CD4-positive, alpha-beta T cell treated with Interferon gamma for 1 hour (primary cell): ENCODE measurements at regions not wholly inside any gene's neighbourhood (a gene's known extent, or its start where the extent isn't known, plus 50 kb on each side); places are given as distances from the start of the nearest gene placed in this dataset.
"Not testable (repeated sequence)": the region's sequence is repeated elsewhere in the genome, so short reads cannot be mapped to it uniquely, and the experiment has no call there.

Source experiments
- DNase-seq: peaks from one replicate; pipeline ENCODE4 v3.0.0-alpha.2; 2020

- DNase-seq: no peak
Measured at GRCh38 chr1:208349694-208350330, 105.6 kb upstream of the PLXNA2 start.

GRCh38 chr1:208350815-208351214 lies 106.6 kb upstream of the PLXNA2 start:
- DNase-seq: no peak

DNA sequence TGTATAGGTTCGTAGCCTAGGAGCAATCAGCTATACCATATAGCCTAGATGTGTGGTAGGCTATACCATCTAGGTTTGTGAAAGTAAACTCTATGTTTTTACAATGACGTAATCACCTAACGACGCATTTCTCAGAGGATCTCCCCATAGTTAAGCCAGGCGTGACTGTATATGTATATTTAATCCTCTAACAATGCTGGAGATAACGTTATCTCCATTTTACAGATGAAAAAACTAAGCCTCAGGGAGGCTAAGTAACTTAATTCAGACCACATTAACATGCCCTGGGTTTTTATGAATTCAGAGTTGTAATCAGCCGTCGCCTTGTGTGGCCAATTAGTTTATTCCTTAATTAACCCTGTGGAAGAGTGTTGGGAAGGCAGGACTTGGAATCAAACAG lies 107.7 kb upstream of the PLXNA2 start:
- no peak for DNase-seq

DNA sequence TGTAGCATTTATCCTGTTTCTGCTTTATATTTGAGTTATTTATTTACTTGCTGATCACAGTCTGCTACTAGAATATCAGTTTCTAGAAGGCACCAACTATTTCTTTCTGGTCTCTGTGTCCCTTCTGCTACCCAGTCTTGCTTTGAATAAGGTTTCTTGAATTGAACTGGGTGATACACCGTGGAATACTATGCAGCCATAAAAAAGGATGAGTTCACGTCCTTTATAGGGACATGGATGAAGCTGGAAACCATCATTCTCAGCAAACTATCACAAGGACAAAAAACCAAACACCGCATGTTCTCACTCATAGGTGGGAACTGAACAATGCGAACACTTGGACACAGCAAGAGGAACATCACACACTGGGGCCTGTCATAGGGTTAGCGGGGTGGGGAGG lies 109.6 kb upstream of the PLXNA2 start:
- not testable (repeated sequence) for DNase-seq

DNA sequence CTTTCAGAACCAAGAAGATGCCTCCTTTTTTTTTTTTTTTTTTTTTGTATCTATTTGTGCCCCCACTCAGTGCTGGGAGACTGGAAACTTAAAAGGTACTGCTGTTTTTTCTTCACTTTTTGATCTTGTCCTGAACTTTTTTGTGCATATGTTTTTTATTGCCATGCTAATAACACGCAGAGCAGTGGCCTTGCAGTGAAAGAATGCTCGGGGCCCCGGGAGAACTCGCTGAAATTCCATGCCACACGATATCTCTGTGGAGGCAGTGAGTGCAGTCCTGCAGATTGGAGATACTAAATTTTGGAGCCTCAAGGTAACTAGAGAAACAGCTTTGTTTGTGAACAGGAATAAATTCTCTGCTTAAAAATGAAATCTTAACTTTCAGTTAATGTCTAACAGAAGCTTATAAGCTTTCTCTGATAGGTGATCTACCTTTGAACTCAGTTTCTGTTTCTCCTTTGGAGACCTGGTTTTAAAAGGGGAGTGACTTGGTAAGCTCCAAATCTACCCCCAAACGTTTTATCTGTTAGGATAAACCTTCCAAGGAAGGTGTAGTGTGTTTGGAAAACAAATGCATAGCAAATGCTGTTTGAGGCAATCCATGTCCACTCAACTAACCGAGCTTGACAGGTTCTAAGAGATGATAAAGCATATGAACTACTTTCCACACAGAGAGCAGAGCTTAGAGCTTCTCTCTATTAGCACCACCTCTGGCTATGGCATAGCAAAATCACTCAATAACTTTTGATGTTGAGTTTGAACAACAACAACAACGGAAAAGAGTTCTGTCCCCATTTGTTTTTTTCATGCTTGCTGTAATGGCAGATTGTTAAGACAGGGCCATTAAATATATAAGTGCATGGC lies 113.7 kb upstream of the PLXNA2 start:
- no peak for DNase-seq

DNA sequence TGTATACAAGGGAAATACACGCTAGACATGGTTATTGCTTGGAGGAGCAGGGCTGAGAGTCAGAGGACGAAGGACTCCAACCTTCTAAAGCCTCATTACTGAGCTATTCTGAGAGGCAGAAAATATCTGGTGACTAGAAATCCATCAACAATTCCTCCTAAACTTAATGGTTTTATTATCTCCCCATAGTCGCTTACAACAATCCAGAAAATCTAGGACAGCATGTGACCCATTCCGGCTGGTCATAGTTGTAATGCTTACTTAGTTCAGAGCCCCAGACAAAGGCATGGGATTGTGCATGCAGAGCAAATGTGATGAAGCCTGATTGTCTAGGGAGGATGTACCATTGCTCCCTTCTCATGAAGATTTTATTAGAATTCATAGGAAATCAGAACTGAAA lies 114.5 kb upstream of the PLXNA2 start:
- no peak for DNase-seq

DNA sequence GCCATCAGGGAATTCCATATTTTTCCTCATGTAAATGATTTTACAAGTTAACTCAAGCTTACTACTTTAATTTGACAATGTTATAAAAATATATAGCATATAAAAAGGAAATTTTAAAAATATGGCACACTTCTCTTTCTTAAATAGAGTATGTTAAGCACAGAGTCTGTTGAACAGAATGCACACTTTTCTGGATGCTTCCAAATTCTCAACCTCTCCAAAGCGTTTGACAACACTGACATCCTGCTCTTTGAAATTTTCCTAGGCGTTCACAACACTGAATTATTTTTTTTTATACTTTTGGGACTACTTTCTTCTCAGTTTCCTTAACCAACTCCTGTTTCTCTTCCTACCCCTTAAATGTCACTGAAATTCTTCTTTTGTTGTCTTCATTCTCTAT lies 117.8 kb upstream of the PLXNA2 start:
- DNase-seq: no peak

DNA sequence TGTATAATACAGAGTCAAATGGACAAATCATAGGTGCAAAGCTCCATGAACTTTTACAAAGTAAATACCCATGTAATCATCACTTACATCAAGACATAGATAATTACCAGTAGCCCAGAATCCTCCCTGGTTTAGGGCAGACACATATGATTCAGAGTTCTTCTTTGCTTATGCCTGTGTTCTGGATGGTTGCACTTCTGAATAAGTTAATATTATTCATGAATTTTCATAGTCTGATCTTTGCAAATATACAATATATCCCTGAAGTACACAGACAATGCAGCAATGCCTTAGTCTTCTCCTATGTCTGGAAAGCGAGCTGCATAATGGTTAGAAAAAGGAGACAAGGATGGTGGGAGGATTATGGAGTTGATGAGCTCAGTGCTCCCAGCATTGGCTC lies 122.4 kb upstream of the PLXNA2 start:
- DNase-seq: no peak

- no peak for DNase-seq
Measured at GRCh38 chr1:208369045-208369444, 124.9 kb upstream of the PLXNA2 start.

GRCh38 chr1:208369658-208370057 lies 125.5 kb upstream of the PLXNA2 start:
- no peak for DNase-seq

GRCh38 chr1:208374391-208374941 lies 130.3 kb upstream of the PLXNA2 start:
- no peak for DNase-seq

GRCh38 chr1:208381481-208381880 lies 137.3 kb upstream of the PLXNA2 start:
- no peak for DNase-seq

GRCh38 chr1:208387908-208388811 lies 144.0 kb upstream of the PLXNA2 start:
- DNase-seq: no peak

DNA sequence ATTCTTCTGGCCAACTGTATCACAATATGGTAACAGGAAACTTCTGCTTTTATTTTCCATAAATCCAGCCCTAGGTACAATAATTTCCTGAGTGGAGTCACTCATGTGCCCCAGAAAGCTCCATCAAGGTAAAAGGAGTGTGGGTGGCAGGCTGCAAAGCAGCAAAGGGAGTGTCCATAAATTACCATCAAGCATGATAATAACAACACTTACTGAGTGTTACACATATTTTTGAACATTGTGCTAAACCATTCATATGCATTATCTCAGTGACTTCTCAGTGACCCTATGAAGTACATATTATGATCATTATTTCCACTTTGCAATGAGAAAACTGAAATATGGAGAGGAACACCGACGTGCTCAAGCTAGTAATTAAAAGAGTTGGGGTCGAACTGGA lies 149.2 kb upstream of the PLXNA2 start:
- DNase-seq: no peak

DNA sequence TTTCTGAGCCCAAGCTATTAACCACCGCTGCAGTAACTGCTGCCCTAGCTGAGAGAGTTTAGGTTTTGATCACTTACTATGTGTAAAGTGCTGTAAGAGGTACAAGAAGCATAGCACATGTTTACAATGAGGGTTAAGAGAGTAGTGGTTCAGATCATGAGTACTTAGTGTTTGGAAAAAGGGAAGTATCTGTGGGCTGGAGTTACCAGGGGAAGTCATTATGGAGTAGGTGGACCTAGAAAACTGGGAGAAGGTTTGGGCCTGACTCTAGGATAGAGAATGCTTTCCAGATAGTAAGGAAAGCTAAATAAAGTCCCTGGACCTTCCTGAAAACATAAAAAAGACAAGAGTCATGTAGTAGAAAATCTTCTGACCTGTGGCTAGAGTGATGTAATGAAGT lies 149.6 kb upstream of the PLXNA2 start:
- DNase-seq: no peak

DNA sequence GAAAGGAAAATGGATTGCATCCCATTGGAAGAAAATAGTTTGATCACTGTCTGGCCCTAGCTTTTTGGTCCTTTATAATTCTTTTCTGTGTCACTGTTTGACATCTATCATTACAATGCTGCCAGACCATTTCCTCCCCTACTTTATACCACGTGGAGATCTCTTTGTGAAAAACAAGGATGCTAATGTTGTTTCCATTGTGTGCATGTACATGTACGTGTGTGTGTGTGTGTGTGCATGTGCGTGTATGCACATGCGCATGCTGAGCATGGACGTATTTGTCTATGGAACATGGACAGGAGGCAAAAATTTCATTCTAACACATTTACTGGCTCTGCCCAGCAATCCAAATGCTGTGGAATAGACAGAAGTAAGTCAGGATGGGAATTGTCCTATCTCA lies 153.1 kb upstream of the PLXNA2 start:
- DNase-seq: no peak

DNA sequence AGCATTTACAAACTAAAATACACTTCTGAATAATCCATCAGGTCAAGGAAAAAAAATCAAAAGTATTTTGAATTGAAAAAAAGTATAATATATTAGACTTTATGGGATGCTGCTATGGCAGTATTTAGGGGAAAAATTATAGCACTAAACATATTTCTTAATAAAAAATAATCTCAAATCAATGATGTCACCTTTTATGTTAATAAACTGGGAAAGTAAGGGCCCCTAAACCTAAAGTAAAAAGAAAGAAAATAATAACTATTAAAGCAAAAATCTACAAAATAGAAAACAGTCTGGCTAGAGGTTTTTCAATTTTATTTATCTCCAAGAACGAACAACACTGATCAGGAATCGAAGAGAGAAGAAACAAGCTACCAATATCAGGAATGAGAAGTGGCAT lies 160.8 kb upstream of the PLXNA2 start:
- DNase-seq: no peak

DNA sequence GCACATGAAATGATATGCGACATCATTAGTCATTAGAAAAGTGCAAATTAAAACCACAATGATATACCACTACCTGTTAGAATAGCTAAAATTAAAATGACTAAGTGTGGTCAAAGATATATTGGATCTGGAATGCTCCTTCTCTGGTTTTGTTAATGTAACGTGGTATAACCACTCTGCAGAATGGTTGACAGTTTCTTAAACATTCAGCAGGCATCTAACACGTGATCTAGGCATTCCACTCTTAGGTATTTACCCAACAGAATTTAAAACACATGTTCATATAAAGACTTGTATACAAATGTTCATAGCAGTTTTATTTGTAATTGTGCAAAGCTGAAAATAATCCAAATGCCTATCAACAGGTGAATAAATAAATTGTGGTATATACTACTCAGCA lies 165.0 kb upstream of the PLXNA2 start:
- no peak for DNase-seq

- no peak for DNase-seq
Measured at GRCh38 chr1:208410409-208410808, 166.2 kb upstream of the PLXNA2 start.

GRCh38 chr1:208413006-208413405 lies 168.8 kb upstream of the PLXNA2 start:
- no peak for DNase-seq

GRCh38 chr1:208418667-208419066 lies 174.5 kb upstream of the PLXNA2 start:
- DNase-seq: no peak

GRCh38 chr1:208419746-208420420 lies 175.7 kb upstream of the PLXNA2 start:
- no peak for DNase-seq

GRCh38 chr1:208420696-208421095 lies 176.5 kb upstream of the PLXNA2 start:
- DNase-seq: no peak
